HG03460 (cell line): ENCODE measurements at regions not wholly inside any gene's neighbourhood (a gene's known extent, or its start where the extent isn't known, plus 50 kb on each side); places are given as distances from the start of the nearest gene placed in this dataset.

ENCODE experiments used
- ATAC-seq: cut with Tn5 transposase; IDR thresholded peaks from one replicate; pipeline ENCODE4 v1.9.1; 2021; ENCODE audit not compliant: unreplicated experiment

GRCh38 chr21:35128536-35128935, 79.4 kb upstream of the RUNX1 start:
- no peak for ATAC-seq

DNA sequence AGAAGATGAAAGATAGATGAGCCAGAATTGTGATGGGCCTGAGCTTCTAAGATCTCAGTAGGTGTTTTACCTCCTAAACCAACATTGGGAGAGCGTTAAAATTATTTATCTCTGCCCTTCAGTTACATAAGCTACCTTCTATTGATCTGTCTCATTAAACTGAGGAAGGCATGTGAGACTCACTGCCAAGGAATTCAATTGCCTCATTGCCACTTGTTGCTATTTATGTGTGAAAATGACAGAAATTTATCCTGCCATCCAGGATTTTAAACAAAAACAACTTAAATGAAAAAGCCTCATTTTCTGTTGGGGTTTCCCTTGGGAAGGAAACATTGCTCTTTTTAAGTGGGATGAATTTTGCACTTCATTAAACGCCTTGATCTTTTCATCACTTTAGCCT, 78.7 kb upstream of the RUNX1 start:
- no peak for ATAC-seq

- ATAC-seq, result no peak
These were observed 77.9 kb upstream of the RUNX1 start for GRCh38 chr21:35127026-35127425.

DNA sequence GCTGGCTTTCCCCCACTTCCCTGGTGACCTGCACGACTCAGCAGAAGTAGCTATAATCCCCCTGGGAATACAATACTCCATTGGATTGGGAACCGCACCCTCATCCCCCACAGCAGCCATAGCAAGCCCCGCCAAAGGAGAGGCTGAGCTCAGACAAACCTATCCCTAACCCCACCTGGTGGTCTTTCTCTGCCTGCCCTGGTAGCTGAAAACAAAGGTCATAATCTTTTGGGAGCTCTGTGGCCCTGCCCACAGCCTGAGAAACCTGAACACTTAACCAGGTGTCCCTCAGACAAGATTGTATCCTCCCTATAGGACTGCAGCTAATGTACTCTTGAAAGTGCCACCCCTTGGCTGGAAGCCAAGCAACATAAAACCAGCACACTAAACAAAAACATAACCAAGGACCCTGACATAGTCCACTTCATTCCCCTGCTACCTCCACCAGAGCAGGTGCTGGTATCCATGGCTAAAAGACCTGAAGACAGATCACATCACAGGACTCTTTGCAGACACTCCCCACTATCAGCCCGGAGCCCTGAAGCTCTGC, 71.6 kb upstream of the RUNX1 start:
- no peak for ATAC-seq

- ATAC-seq, result no peak
These were observed 70.5 kb upstream of the RUNX1 start for GRCh38 chr21:35119501-35120047.

DNA sequence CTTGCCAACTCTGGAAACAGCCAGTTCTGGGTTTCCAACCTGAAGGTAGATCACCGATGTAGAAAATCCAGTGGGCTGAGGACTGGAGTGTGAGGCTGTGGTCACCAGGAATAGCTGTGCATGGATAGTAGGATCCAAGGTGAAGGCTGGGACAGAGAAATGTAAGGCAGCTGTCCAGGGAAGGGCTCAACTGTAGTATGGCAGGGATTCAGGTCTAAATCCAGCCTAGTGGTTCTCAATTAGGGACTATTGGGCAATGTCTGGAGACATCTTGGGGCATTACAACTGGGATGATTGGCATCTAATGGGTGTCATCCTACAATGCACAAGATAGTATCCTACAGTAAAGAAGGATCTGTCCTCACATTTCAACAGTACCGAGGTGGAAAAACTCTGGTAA, 67.7 kb upstream of the RUNX1 start:
- no peak for ATAC-seq

DNA sequence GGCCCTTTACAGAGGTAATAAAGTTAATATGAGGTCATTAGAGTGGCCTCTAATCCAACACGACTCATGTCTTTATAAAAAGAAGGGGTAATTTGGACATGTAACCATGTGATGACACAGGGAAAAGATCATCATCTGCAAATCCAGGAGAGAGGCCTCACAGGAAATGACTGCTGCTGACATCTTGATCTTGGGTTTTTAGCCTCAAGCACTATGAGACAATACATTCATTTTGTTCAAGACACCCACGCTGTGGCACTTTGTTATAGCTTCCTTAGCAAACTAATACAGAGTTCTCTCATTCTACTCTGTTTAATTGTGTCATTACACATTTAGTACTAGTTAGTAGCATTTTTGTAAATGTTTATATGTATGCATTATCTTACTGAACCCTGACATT, 64.0 kb upstream of the RUNX1 start:
- ATAC-seq, result no peak

- ATAC-seq, result no peak
These were observed 62.3 kb upstream of the RUNX1 start for GRCh38 chr21:35111321-35111930.

DNA sequence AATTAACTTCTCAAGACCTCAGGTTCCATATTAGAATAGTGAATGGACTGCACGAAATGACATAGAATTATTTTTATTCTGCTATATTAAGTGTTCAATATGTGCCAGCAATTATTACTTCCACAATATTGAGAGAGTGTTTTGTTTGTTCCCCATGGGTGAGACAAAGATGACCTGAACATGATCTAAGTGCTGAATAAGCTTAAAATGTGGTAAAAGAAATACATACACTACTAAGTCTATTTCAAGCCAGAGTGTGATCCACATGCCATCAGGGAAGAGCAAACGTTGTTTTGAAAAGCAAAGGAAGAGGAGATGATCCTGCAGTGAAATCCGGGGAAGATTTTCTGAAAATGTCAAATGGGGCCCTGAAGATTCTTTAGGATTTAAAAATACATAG, 59.8 kb upstream of the RUNX1 start:
- ATAC-seq, result no peak

GRCh38 chr21:35107520-35107919, 58.4 kb upstream of the RUNX1 start:
- ATAC-seq, result no peak

GRCh38 chr21:35106246-35106835, 57.2 kb upstream of the RUNX1 start:
- ATAC-seq, result no peak

DNA sequence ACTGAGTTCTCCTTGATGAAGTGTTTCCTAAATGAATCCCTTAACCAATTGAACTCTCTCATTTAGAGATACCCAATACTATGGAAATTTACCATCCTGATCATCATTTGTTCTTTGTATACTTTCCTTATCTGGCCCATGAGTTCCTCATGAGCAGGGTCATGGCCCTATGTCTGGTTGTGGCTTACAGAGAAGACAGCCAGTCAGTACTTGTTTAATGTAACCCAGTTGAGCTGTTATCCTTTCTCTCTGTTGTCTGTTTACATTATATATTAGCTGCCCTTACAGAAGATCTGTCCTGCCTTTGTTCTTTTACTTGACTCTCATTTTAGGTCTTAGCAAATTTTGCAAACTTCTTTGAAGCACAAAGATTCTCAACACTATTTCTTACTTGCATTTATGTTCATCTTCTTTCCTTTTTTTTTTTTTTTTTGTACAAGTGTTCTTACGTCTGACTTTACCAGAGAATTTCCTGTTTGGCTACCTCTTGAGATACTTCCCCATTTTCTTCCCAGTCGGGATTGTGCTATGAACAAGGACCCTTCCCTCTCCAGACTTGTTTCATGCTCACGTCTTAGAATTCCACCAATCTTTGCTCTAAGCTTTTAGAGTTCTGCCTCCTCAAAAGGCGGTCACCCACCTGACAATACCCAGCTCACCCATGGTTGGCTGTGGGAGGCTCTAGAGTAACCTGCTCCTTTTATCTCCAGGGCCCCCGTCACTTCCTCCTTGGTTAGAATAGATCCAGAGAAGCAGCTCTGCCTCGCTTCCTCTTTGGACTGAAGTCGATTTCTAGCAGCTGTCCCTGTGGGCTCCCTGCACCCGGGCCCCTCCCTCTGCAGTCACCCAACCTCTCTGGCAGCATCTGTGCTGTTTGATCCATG, 53.6 kb upstream of the RUNX1 start:
- no peak for ATAC-seq

DNA sequence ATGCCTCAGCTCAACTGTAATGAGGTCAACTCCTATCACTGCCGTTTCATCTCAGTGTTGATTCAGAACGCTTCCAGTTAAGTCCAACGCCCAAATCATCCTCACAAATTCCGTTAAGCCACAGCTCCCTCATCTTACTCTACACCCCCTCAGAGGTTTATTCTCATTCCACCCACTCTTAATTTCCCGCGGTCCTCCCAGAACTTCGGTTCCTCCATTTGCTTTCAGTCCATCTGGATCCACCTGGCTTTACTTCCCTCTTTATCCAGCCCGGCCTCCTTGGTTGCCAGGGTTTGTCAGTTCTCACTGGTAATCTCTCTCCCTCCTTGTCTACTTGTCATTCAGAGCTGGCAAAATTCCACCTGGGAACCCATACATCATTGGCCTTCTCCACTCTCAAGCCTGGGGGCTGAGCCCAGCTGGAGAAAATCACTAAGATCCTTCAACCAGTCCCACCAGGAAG, 51.3 kb upstream of the RUNX1 start:
- ATAC-seq, result no peak

DNA sequence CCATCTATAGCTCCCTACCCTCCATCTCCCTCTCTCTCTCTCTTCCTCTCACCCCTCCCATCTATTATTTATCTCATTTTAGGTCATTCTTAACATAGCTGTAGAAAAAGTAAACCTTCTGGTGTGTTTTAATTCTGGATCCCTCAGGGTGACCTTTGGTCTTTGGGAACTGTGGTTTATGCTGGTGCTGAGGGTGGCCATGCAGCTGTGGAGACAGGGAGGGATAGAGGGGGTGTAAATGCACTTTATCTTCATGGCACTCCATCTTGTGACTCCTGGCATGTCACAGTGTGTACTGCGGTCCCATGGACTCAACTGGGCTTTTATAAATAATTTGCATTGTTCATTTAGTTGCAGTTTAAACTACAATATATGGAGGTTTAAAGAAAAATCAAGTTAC, 50.2 kb upstream of the RUNX1 start:
- ATAC-seq, result no peak
